GM12872 (cell line): ENCODE measurements at regions not wholly inside any gene's neighbourhood (a gene's known extent, or its start where the extent isn't known, plus 50 kb on each side); places are given as distances from the start of the nearest gene placed in this dataset.

Source experiments
- CTCF ChIP-seq: IDR thresholded peaks from 3 replicates; pipeline ENCODE4 v1.5.1; 2011; ENCODE audit warnings: low read depth, mild to moderate bottlenecking, low read length, moderate library complexity; ENCODE audit not compliant: insufficient read depth

GRCh38 chr6:130494729-130495128, 128.9 kb downstream of the TMEM200A start:
- no peak for TF ChIP-seq CTCF

GRCh38 chr6:130500693-130501092, 134.9 kb downstream of the TMEM200A start:
- no peak for TF ChIP-seq CTCF

- TF ChIP-seq CTCF, result no peak
Measured at GRCh38 chr6:130503146-130503545, 137.3 kb downstream of the TMEM200A start.

GRCh38 chr6:130505808-130506598, 140.2 kb downstream of the TMEM200A start:
- TF ChIP-seq CTCF, result no peak

- no peak for TF ChIP-seq CTCF
Measured at GRCh38 chr6:130507666-130508028, 141.8 kb downstream of the TMEM200A start.

GRCh38 chr6:130513770-130514169, 148.0 kb downstream of the TMEM200A start:
- no peak for TF ChIP-seq CTCF

GRCh38 chr6:130514712-130515111, 148.9 kb downstream of the TMEM200A start:
- TF ChIP-seq CTCF, result no peak
